WERI-Rb-1 (cell line): ENCODE measurements at regions not wholly inside any gene's neighbourhood (a gene's known extent, or its start where the extent isn't known, plus 50 kb on each side); places are given as distances from the start of the nearest gene placed in this dataset.

ENCODE experiments used
- DNase-seq: peaks from one replicate; pipeline ENCODE4 v3.0.0-alpha.2; 2020
- H3K27ac ChIP-seq: fragments of 250-450 bp; sonication (Bioruptor Pico); 2 replicates; pipeline ENCODE4 v1.5.1; 2020; ENCODE audit warnings: mild to moderate bottlenecking, moderate library complexity
- H3K27me3 ChIP-seq: fragments of 250-450 bp; sonication (Bioruptor Pico); 2 replicates; pipeline ENCODE4 v1.5.1; 2021; ENCODE audit warnings: mild to moderate bottlenecking, low read depth, moderate library complexity; ENCODE audit not compliant: insufficient read depth, severe bottlenecking
- H3K36me3 ChIP-seq: fragments of 250-450 bp; sonication (Bioruptor Pico); 2 replicates; pipeline ENCODE4 v1.5.1; 2020; ENCODE audit warnings: mild to moderate bottlenecking, moderate library complexity
- H3K4me3 ChIP-seq: 2 replicates; pipeline ENCODE4 v1.5.1; 2011; ENCODE audit warnings: low read depth, mild to moderate bottlenecking, control low read depth, low read length
- H3K9me3 ChIP-seq: fragments of 250-450 bp; sonication (Bioruptor Pico); 2 replicates; pipeline ENCODE4 v1.5.1; 2021; ENCODE audit warnings: mild to moderate bottlenecking, moderate library complexity; ENCODE audit not compliant: severe bottlenecking
- CTCF ChIP-seq: IDR thresholded peaks from 2 replicates; pipeline ENCODE4 v1.5.1; 2011; ENCODE audit warnings: low read depth, mild to moderate bottlenecking, control low read depth, inconsistent platforms, low read length

- Histone ChIP-seq H3K27ac (no peak overlapping the region), H3K4me3 (no peak overlapping the region), H3K36me3 (no peaks in the 10 kb centered on the region), H3K9me3 (no peaks in the 10 kb centered on the region), H3K27me3 (peaks cover 19% of the 10 kb centered on the region)
- no peak for TF ChIP-seq CTCF
- no peak for DNase-seq
These were observed 75.4 kb upstream of the SLC35G4 start for GRCh38 chr18:11533942-11534496.

GRCh38 chr18:11533513-11533890 lies 75.9 kb upstream of the SLC35G4 start:
- Histone ChIP-seq H3K9me3 (no peaks in the 10 kb centered on the region), H3K27ac (no peak overlapping the region), H3K36me3 (no peaks in the 10 kb centered on the region), H3K4me3 (no peak overlapping the region), H3K27me3 (peaks cover 19% of the 10 kb centered on the region)
- peak; percentile 16; the same call in 1 of the 2 replicates for TF ChIP-seq CTCF
- no peak for DNase-seq

GRCh38 chr18:11532758-11533512 lies 76.5 kb upstream of the SLC35G4 start:
- no peak overlapping the region for H3K27ac ChIP-seq
- DNase-seq: no peak
- TF ChIP-seq CTCF: no peak
- H3K9me3 ChIP-seq: no peaks in the 10 kb centered on the region
- H3K36me3 ChIP-seq: no peaks in the 10 kb centered on the region
- no peak overlapping the region for H3K4me3 ChIP-seq
- H3K27me3 ChIP-seq: peaks cover 24% of the 10 kb centered on the region

- Histone ChIP-seq H3K9me3 (no peaks in the 10 kb centered on the region), H3K27ac (no peak overlapping the region), H3K36me3 (no peaks in the 10 kb centered on the region), H3K4me3 (no peak overlapping the region), H3K27me3 (peaks cover 26% of the 10 kb centered on the region)
- TF ChIP-seq CTCF: no peak
- DNase-seq: no peak
These were observed 80.3 kb upstream of the SLC35G4 start for GRCh38 chr18:11529081-11529480.

GRCh38 chr18:11526675-11527074 lies 82.7 kb upstream of the SLC35G4 start:
- H3K4me3 ChIP-seq: no peak overlapping the region
- no peak for TF ChIP-seq CTCF
- H3K9me3 ChIP-seq: no peaks in the 10 kb centered on the region
- H3K27me3 ChIP-seq: peaks cover 26% of the 10 kb centered on the region
- no peaks in the 10 kb centered on the region for H3K36me3 ChIP-seq
- no peak for DNase-seq
- no peak overlapping the region for H3K27ac ChIP-seq
